GM18907 (cell line): ENCODE measurements at regions not wholly inside any gene's neighbourhood (a gene's known extent, or its start where the extent isn't known, plus 50 kb on each side); places are given as distances from the start of the nearest gene placed in this dataset.
"Not testable (repeated sequence)": the region's sequence is repeated elsewhere in the genome, so short reads cannot be mapped to it uniquely, and the experiment has no call there.

Source experiments
- ATAC-seq: cut with Tn5 transposase; IDR thresholded peaks from one replicate; pipeline ENCODE4 v1.9.1; 2021; ENCODE audit warnings: mild to moderate bottlenecking, moderate library complexity; ENCODE audit not compliant: unreplicated experiment

GRCh38 chr22:26914519-26915185 lies 257.3 kb downstream of the MIAT start:
- ATAC-seq = no peak

GRCh38 chr22:26916236-26916635 lies 258.8 kb downstream of the MIAT start:
- no peak for ATAC-seq

GRCh38 chr22:26918226-26918625 lies 260.8 kb downstream of the MIAT start:
- ATAC-seq = no peak

GRCh38 chr22:26921726-26922125 lies 264.3 kb downstream of the MIAT start:
- ATAC-seq = no peak

- ATAC-seq = no peak
Observed at GRCh38 chr22:26922806-26923205, 265.4 kb downstream of the MIAT start.

GRCh38 chr22:26923531-26923930 lies 266.1 kb downstream of the MIAT start:
- no peak for ATAC-seq

- ATAC-seq = no peak
Observed at GRCh38 chr22:26927821-26928220, 270.4 kb downstream of the MIAT start.

- ATAC-seq = no peak
Observed at GRCh38 chr22:26931471-26931870, 274.1 kb downstream of the MIAT start.

- ATAC-seq = no peak
Observed at GRCh38 chr22:26933105-26933590, 275.8 kb downstream of the MIAT start.

GRCh38 chr22:26937213-26937612 lies 279.8 kb downstream of the MIAT start:
- no peak for ATAC-seq

- ATAC-seq = no peak
Observed at GRCh38 chr22:26939466-26939865, 282.1 kb downstream of the MIAT start.

- no peak for ATAC-seq
Observed at GRCh38 chr22:26941896-26942636, 284.7 kb downstream of the MIAT start.

GRCh38 chr22:26942637-26942957 lies 285.2 kb downstream of the MIAT start:
- no peak for ATAC-seq

GRCh38 chr22:26945565-26945964 lies 288.2 kb downstream of the MIAT start:
- no peak for ATAC-seq

- ATAC-seq = no peak
Observed at GRCh38 chr22:26949193-26949592, 291.8 kb downstream of the MIAT start.

GRCh38 chr22:26951139-26951538 lies 293.8 kb downstream of the MIAT start:
- ATAC-seq = not testable (repeated sequence)

GRCh38 chr22:26952004-26952403 lies 294.6 kb downstream of the MIAT start:
- no peak for ATAC-seq

- ATAC-seq = no peak
Observed at GRCh38 chr22:26952451-26953011, 295.1 kb downstream of the MIAT start.

- ATAC-seq = no peak
Observed at GRCh38 chr22:26953012-26953883, 295.9 kb downstream of the MIAT start.

- no peak for ATAC-seq
Observed at GRCh38 chr22:26956371-26956770, 299.0 kb downstream of the MIAT start.

- ATAC-seq = no peak
Observed at GRCh38 chr22:26957176-26957575, 299.8 kb downstream of the MIAT start.
